A673 (cell line): ENCODE measurements at regions not wholly inside any gene's neighbourhood (a gene's known extent, or its start where the extent isn't known, plus 50 kb on each side); places are given as distances from the start of the nearest gene placed in this dataset.
"Not testable (repeated sequence)": the region's sequence is repeated elsewhere in the genome, so short reads cannot be mapped to it uniquely, and the experiment has no call there.

Experiments
- BruUV-seq: library from RNA; stranded (reverse); fragments of 400-500 nt; replicated peaks from 2 replicates; lab custom pipeline; 2021; lab: Mats Ljungman, UMichigan
- CTCF ChIA-PET: fragments of 300-600 bp; sonication (Branson Sonifier 250); formaldehyde crosslinking; loops from one replicate; lab custom pipeline; 2022; ENCODE audit warnings: antibody characterized with exemption; lab: Charles Lee
- POLR2A ChIA-PET: fragments of 300-600 bp; sonication (Branson Sonifier 250); formaldehyde crosslinking; loops from one replicate; lab custom pipeline; 2022; ENCODE audit warnings: antibody characterized with exemption; ENCODE audit not compliant: low non-redundant PET; lab: Charles Lee
- DNase-seq: peaks from one replicate; pipeline ENCODE4 v3.0.0-alpha.2; 2015; ENCODE audit warnings: low spot score
- H3K27ac ChIP-seq: fragments of 200-600 bp; sonication (generic); 2 replicates; pipeline ENCODE4 v1.5.1; 2016; ENCODE audit warnings: mixed run types, low read depth, mild to moderate bottlenecking, mixed read lengths, antibody characterized with exemption, low read length; ENCODE audit not compliant: poor library complexity, severe bottlenecking
- H3K27me3 ChIP-seq: fragments of 200-600 bp; sonication (generic); replicated peaks from 2 replicates; pipeline ENCODE4 v1.6.1; 2017; ENCODE audit warnings: mixed run types, low read depth, mild to moderate bottlenecking, mixed read lengths, antibody characterized with exemption, low read length; ENCODE audit not compliant: insufficient read depth, poor library complexity
- H3K36me3 ChIP-seq: fragments of 200-600 bp; sonication (generic); 2 replicates; pipeline ENCODE4 v1.6.1; 2016; ENCODE audit warnings: mixed run types, mild to moderate bottlenecking, mixed read lengths, antibody characterized with exemption, low read length; ENCODE audit not compliant: insufficient read depth, poor library complexity, severe bottlenecking
- H3K4me1 ChIP-seq: fragments of 200-600 bp; sonication (generic); 2 replicates; pipeline ENCODE4 v1.6.1; 2017; ENCODE audit warnings: mixed run types, mild to moderate bottlenecking, mixed read lengths, antibody characterized with exemption, low read length; ENCODE audit not compliant: insufficient read depth, poor library complexity, severe bottlenecking
- H3K4me3 ChIP-seq: fragments of 200-600 bp; sonication (generic); 2 replicates; pipeline ENCODE4 v1.5.1; 2016; ENCODE audit warnings: low read depth, mixed run types, mild to moderate bottlenecking, mixed read lengths, low read length; ENCODE audit not compliant: poor library complexity, severe bottlenecking
- H3K9me3 ChIP-seq: fragments of 200-600 bp; sonication (generic); 2 replicates; pipeline ENCODE4 v1.6.1; 2016; ENCODE audit warnings: mixed run types, low read depth, mild to moderate bottlenecking, mixed read lengths, antibody characterized with exemption, low read length; ENCODE audit not compliant: poor library complexity, severe bottlenecking
- EZH2 ChIP-seq: fragments of 200-600 bp; sonication (generic); IDR thresholded peaks from 2 replicates; pipeline ENCODE4 v1.6.1; 2017; ENCODE audit warnings: borderline replicate concordance, low read depth, mild to moderate bottlenecking, mixed read lengths, antibody characterized with exemption, low read length; ENCODE audit not compliant: poor library complexity, severe bottlenecking
- intact Hi-C: fragments of 100-400 bp; cut with micrococcal nuclease; formaldehyde crosslinking; loops from one replicate; pipeline ENCODE4 v1.10.0; 2022; ENCODE audit not compliant: unreplicated experiment
- TF ChIP-seq, protein P1 (sequence below): fragments of 300-800, 200-600 bp; sonication (generic); conservative IDR thresholded peaks from 2 replicates; pipeline ENCODE4 v1.5.1; 2017; ENCODE audit warnings: low read depth, mild to moderate bottlenecking, antibody characterized with exemption, low read length, moderate library complexity, mixed read lengths

- Histone ChIP-seq H3K9me3 (peaks cover 15% of the 10 kb centered on the region), H3K36me3 (no peaks in the 10 kb centered on the region), H3K27ac (no peak overlapping the region), H3K27me3 (no peaks in the 10 kb centered on the region), H3K4me1 (no peaks in the 10 kb centered on the region), H3K4me3 (no peak overlapping the region)
- ChIA-PET CTCF (no interaction called here), POLR2A (no interaction called here)
- no peak for DNase-seq
- no TSS peak for BruUV-seq
- intact Hi-C loops = no loop called here
- no peak for TF ChIP-seq EZH2
Observed at GRCh38 chr4:164345756-164346155, 408.2 kb upstream of the SMIM31 start.

- BruUV-seq = no TSS peak
- DNase-seq = no peak
- ChIA-PET POLR2A (no interaction called here), CTCF (no interaction called here)
- Histone ChIP-seq H3K27ac (no peak overlapping the region), H3K4me3 (no peak overlapping the region), H3K4me1 (no peaks in the 10 kb centered on the region), H3K36me3 (no peaks in the 10 kb centered on the region), H3K9me3 (no peaks in the 10 kb centered on the region), H3K27me3 (no peaks in the 10 kb centered on the region)
- TF ChIP-seq, protein P1, sequence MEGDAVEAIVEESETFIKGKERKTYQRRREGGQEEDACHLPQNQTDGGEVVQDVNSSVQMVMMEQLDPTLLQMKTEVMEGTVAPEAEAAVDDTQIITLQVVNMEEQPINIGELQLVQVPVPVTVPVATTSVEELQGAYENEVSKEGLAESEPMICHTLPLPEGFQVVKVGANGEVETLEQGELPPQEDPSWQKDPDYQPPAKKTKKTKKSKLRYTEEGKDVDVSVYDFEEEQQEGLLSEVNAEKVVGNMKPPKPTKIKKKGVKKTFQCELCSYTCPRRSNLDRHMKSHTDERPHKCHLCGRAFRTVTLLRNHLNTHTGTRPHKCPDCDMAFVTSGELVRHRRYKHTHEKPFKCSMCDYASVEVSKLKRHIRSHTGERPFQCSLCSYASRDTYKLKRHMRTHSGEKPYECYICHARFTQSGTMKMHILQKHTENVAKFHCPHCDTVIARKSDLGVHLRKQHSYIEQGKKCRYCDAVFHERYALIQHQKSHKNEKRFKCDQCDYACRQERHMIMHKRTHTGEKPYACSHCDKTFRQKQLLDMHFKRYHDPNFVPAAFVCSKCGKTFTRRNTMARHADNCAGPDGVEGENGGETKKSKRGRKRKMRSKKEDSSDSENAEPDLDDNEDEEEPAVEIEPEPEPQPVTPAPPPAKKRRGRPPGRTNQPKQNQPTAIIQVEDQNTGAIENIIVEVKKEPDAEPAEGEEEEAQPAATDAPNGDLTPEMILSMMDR = no peak
- no peak for TF ChIP-seq EZH2
- intact Hi-C loops = no loop called here
Observed at GRCh38 chr4:164350061-164350460, 403.9 kb upstream of the SMIM31 start.

DNA sequence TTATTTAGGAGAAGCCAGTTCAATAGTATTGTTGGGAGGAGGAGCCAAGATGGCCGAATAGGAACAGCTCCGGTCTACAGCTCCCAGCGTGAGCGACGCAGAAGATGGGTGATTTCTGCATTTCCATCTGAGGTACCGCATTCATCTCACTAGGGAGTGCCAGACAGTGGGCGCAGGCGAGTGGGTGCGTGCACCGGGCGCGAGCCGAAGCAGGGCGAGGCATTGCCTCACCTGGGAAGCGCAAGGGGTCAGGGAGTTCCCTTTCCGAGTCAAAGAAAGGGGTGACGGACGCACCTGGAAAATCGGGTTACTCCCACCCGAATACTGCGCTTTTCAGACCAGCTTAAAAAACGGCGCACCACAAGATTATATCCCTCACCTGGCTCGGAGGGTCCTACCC is 403.2 kb upstream of the SMIM31 start:
- POLR2A ChIA-PET, H3K27ac ChIP-seq, intact Hi-C loops, H3K9me3 ChIP-seq, H3K36me3 ChIP-seq, H3K4me1 ChIP-seq, DNase-seq, H3K4me3 ChIP-seq, BruUV-seq, CTCF ChIA-PET, H3K27me3 ChIP-seq: not testable (repeated sequence)

GRCh38 chr4:164357957-164358356 is 396.0 kb upstream of the SMIM31 start:
- Histone ChIP-seq H3K9me3 (no peaks in the 10 kb centered on the region), H3K27me3 (no peaks in the 10 kb centered on the region), H3K27ac (no peak overlapping the region), H3K4me1 (peaks cover 12% of the 10 kb centered on the region), H3K4me3 (no peak overlapping the region), H3K36me3 (no peaks in the 10 kb centered on the region)
- DNase-seq = no peak
- intact Hi-C loops = no loop called here
- ChIA-PET CTCF (no interaction called here), POLR2A (interaction anchor here (0.6 kb wide), 1 partner anchor 245 kb away, joined by 3 read pairs; no protein-coding TSS in a partner anchor)
- TF ChIP-seq, protein P1 = no peak
- TF ChIP-seq EZH2 = no peak
- no TSS peak for BruUV-seq
